ENCODE measurements at regions not wholly inside any gene's neighbourhood (a gene's known extent, or its start where the extent isn't known, plus 50 kb on each side); places are given as distances from the start of the nearest gene placed in this dataset.
A peak's percentile ranks its signal among the peaks of the same experiment; 100 is the strongest.
"Not testable (repeated sequence)": the region's sequence is repeated elsewhere in the genome, so short reads cannot be mapped to it uniquely, and the experiment has no call there.

- no peak for DNase-seq (ENCODE audit: low spot score)
Observed at GRCh38 chr5:37962389-37962788, 122.5 kb upstream of the GDNF start.

GRCh38 chr5:37957218-37957617 is 117.4 kb upstream of the GDNF start:
- DNase-seq (ENCODE audit: low spot score), result no peak

- DNase-seq (ENCODE audit: low spot score), result no peak
Observed at GRCh38 chr5:37955748-37956147, 115.9 kb upstream of the GDNF start.

GRCh38 chr5:37954561-37954960 is 114.7 kb upstream of the GDNF start:
- DNase-seq (ENCODE audit: low spot score), result no peak

GRCh38 chr5:37951946-37952721 is 112.3 kb upstream of the GDNF start:
- peak; percentile 28 for DNase-seq (ENCODE audit: low spot score)

GRCh38 chr5:37950436-37950835 is 110.6 kb upstream of the GDNF start:
- DNase-seq (ENCODE audit: low spot score), result no peak

GRCh38 chr5:37945446-37945845 is 105.6 kb upstream of the GDNF start:
- no peak for DNase-seq (ENCODE audit: low spot score)

GRCh38 chr5:37943136-37943535 is 103.3 kb upstream of the GDNF start:
- DNase-seq (ENCODE audit: low spot score), result not testable (repeated sequence)

- no peak for DNase-seq (ENCODE audit: low spot score)
Observed at GRCh38 chr5:37940931-37941623, 101.2 kb upstream of the GDNF start.

GRCh38 chr5:37938861-37939260 is 99.0 kb upstream of the GDNF start:
- no peak for DNase-seq (ENCODE audit: low spot score)

- no peak for DNase-seq (ENCODE audit: low spot score)
Observed at GRCh38 chr5:37938076-37938852, 98.4 kb upstream of the GDNF start.

- DNase-seq (ENCODE audit: low spot score), result no peak
Observed at GRCh38 chr5:37936091-37936490, 96.2 kb upstream of the GDNF start.

GRCh38 chr5:37933576-37933975 is 93.7 kb upstream of the GDNF start:
- no peak for DNase-seq (ENCODE audit: low spot score)

GRCh38 chr5:37932450-37932849 is 92.6 kb upstream of the GDNF start:
- no peak for DNase-seq (ENCODE audit: low spot score)

GRCh38 chr5:37931541-37931940 is 91.7 kb upstream of the GDNF start:
- DNase-seq (ENCODE audit: low spot score), result no peak

- DNase-seq (ENCODE audit: low spot score), result no peak
Observed at GRCh38 chr5:37930350-37930749, 90.5 kb upstream of the GDNF start.

GRCh38 chr5:37929791-37930190 is 90.0 kb upstream of the GDNF start:
- no peak for DNase-seq (ENCODE audit: low spot score)

GRCh38 chr5:37927753-37928152 is 87.9 kb upstream of the GDNF start:
- DNase-seq (ENCODE audit: low spot score), result not testable (repeated sequence)

GRCh38 chr5:37926732-37927131 is 86.9 kb upstream of the GDNF start:
- DNase-seq (ENCODE audit: low spot score), result no peak

- no peak for DNase-seq (ENCODE audit: low spot score)
Observed at GRCh38 chr5:37921452-37921851, 81.6 kb upstream of the GDNF start.

- no peak for DNase-seq (ENCODE audit: low spot score)
Observed at GRCh38 chr5:37918424-37918823, 78.6 kb upstream of the GDNF start.

GRCh38 chr5:37916525-37916924 is 76.7 kb upstream of the GDNF start:
- DNase-seq (ENCODE audit: low spot score), result no peak

Measured in HuH-7 (cell line).